ENCODE measurements at regions not wholly inside any gene's neighbourhood (a gene's known extent, or its start where the extent isn't known, plus 50 kb on each side); places are given as distances from the start of the nearest gene placed in this dataset.

DNA sequence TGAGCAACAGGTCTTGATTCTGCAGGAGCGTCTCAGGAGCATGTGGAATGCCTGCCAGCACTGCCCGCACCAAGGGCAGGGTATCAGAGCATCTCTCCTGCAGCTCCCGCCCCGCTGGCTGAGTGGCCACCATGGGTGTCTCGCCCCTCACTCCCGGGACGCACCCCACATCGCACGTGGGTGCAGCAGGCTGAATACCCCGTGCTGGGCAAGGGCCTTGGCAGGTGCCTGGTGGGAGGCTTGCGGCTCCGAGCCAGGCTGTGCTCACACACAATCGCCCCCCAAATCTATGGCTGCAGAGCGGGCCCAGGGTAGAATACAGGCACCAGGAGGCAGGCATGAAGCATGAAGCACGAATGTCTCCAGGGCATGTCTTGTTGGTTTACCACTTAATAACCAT, 103.9 kb upstream of the TMEM132D start:
- Histone ChIP-seq H3K27me3 (ENCODE audit: insufficient read depth) (no peaks in the 10 kb centered on the region), H3K4me2 (no peak overlapping the region), H3K4me1 (ENCODE audit: control insufficient read depth in 1 of 2, insufficient read depth in 2 of 2, low read depth in 1 of 2, low read length in 1 of 2) (no peaks in the 10 kb centered on the region), H2AFZ (ENCODE audit: low read depth) (no peak overlapping the region), H3F3A (replicated peaks; ENCODE audit: insufficient read depth) (no peaks in the 10 kb centered on the region), H3K9me2 (no peaks in the 10 kb centered on the region), H3K4me3 (ENCODE audit: low read depth in 2 of 2, low read length in 1 of 2) (no peak overlapping the region), H3K27ac (ENCODE audit: low read depth in 2 of 2, low read length in 1 of 2) (no peak overlapping the region), H3K79me2 (ENCODE audit: insufficient read depth) (no peaks in the 10 kb centered on the region), H3K9me3 (no peaks in the 10 kb centered on the region), H3K36me3 (replicated peaks in 1 of 2; ENCODE audit: control insufficient read depth in 1 of 2, insufficient read depth in 2 of 2, low read length in 1 of 2) (no peaks in the 10 kb centered on the region), H3K9ac (no peak overlapping the region), H4K20me1 (ENCODE audit: insufficient read depth) (no peaks in the 10 kb centered on the region)
- WGBS (ENCODE audit: low lambda C conversion rate) = 20% methylated on average over 8 of the region's 15 CpGs
- ChIA-PET CTCF (interaction anchor here (2.4 kb wide), 1 partner anchor 18 kb away, joined by 13 read pairs; no protein-coding TSS in a partner anchor), POLR2A (no interaction called here)
- TF ChIP-seq USF1 (IDR thresholded peaks at IDR 0.05; ENCODE audit: borderline replicate concordance, low read depth) = no peak
- TF ChIP-seq, protein P1, sequence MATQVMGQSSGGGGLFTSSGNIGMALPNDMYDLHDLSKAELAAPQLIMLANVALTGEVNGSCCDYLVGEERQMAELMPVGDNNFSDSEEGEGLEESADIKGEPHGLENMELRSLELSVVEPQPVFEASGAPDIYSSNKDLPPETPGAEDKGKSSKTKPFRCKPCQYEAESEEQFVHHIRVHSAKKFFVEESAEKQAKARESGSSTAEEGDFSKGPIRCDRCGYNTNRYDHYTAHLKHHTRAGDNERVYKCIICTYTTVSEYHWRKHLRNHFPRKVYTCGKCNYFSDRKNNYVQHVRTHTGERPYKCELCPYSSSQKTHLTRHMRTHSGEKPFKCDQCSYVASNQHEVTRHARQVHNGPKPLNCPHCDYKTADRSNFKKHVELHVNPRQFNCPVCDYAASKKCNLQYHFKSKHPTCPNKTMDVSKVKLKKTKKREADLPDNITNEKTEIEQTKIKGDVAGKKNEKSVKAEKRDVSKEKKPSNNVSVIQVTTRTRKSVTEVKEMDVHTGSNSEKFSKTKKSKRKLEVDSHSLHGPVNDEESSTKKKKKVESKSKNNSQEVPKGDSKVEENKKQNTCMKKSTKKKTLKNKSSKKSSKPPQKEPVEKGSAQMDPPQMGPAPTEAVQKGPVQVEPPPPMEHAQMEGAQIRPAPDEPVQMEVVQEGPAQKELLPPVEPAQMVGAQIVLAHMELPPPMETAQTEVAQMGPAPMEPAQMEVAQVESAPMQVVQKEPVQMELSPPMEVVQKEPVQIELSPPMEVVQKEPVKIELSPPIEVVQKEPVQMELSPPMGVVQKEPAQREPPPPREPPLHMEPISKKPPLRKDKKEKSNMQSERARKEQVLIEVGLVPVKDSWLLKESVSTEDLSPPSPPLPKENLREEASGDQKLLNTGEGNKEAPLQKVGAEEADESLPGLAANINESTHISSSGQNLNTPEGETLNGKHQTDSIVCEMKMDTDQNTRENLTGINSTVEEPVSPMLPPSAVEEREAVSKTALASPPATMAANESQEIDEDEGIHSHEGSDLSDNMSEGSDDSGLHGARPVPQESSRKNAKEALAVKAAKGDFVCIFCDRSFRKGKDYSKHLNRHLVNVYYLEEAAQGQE (IDR thresholded peaks at IDR 0.05; ENCODE audit: low read depth, low read length) = no peak
- no peak for TF ChIP-seq SMC3 (IDR thresholded peaks at IDR 0.05; ENCODE audit: low read depth, low read length)
- TF ChIP-seq, protein P2, sequence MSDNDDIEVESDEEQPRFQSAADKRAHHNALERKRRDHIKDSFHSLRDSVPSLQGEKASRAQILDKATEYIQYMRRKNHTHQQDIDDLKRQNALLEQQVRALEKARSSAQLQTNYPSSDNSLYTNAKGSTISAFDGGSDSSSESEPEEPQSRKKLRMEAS (IDR thresholded peaks at IDR 0.05; ENCODE audit: low read depth) = no peak
- TF ChIP-seq EZH2phosphoT487 (IDR thresholded peaks at IDR 0.05; ENCODE audit: borderline replicate concordance, low read depth) = no peak
- TF ChIP-seq NFIC (IDR thresholded peaks at IDR 0.05; ENCODE audit: borderline replicate concordance) = no peak
- no peak for TF ChIP-seq MEF2A (IDR thresholded peaks at IDR 0.05; ENCODE audit: borderline replicate concordance, low read depth)
- TF ChIP-seq JUND (IDR thresholded peaks at IDR 0.05) = no peak
- TF ChIP-seq, protein P3, sequence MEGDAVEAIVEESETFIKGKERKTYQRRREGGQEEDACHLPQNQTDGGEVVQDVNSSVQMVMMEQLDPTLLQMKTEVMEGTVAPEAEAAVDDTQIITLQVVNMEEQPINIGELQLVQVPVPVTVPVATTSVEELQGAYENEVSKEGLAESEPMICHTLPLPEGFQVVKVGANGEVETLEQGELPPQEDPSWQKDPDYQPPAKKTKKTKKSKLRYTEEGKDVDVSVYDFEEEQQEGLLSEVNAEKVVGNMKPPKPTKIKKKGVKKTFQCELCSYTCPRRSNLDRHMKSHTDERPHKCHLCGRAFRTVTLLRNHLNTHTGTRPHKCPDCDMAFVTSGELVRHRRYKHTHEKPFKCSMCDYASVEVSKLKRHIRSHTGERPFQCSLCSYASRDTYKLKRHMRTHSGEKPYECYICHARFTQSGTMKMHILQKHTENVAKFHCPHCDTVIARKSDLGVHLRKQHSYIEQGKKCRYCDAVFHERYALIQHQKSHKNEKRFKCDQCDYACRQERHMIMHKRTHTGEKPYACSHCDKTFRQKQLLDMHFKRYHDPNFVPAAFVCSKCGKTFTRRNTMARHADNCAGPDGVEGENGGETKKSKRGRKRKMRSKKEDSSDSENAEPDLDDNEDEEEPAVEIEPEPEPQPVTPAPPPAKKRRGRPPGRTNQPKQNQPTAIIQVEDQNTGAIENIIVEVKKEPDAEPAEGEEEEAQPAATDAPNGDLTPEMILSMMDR (IDR thresholded peaks at IDR 0.05) = no peak
- TF ChIP-seq FOSL2 (IDR thresholded peaks at IDR 0.05; ENCODE audit: borderline replicate concordance, low read depth) = no peak
- DNase-seq = no peak

- Histone ChIP-seq H3K36me3 (replicated peaks in 1 of 2; ENCODE audit: control insufficient read depth in 1 of 2, insufficient read depth in 2 of 2, low read length in 1 of 2) (no peaks in the 10 kb centered on the region), H3K9me3 (no peaks in the 10 kb centered on the region), H3K27me3 (ENCODE audit: insufficient read depth) (no peaks in the 10 kb centered on the region), H4K20me1 (ENCODE audit: insufficient read depth) (no peaks in the 10 kb centered on the region), H3F3A (replicated peaks; ENCODE audit: insufficient read depth) (no peaks in the 10 kb centered on the region), H3K4me1 (ENCODE audit: control insufficient read depth in 1 of 2, insufficient read depth in 2 of 2, low read depth in 1 of 2, low read length in 1 of 2) (no peaks in the 10 kb centered on the region), H3K9ac (no peak overlapping the region), H3K79me2 (ENCODE audit: insufficient read depth) (no peaks in the 10 kb centered on the region), H3K9me2 (no peaks in the 10 kb centered on the region), H3K27ac (ENCODE audit: low read depth in 2 of 2, low read length in 1 of 2) (no peak overlapping the region), H2AFZ (ENCODE audit: low read depth) (no peak overlapping the region), H3K4me2 (no peak overlapping the region), H3K4me3 (ENCODE audit: low read depth in 2 of 2, low read length in 1 of 2) (no peak overlapping the region)
- no peak for TF ChIP-seq NFIC (IDR thresholded peaks at IDR 0.05; ENCODE audit: borderline replicate concordance)
- no peak for TF ChIP-seq USF1 (IDR thresholded peaks at IDR 0.05; ENCODE audit: borderline replicate concordance, low read depth)
- no peak for TF ChIP-seq RAD21 (IDR thresholded peaks at IDR 0.05; ENCODE audit: low read length)
- TF ChIP-seq TAF1 (IDR thresholded peaks at IDR 0.05; ENCODE audit: borderline replicate concordance, low read depth, low read length) = no peak
- TF ChIP-seq SIN3A (IDR thresholded peaks at IDR 0.05; ENCODE audit: borderline replicate concordance, low read depth, low read length) = no peak
- TF ChIP-seq, protein P4, sequence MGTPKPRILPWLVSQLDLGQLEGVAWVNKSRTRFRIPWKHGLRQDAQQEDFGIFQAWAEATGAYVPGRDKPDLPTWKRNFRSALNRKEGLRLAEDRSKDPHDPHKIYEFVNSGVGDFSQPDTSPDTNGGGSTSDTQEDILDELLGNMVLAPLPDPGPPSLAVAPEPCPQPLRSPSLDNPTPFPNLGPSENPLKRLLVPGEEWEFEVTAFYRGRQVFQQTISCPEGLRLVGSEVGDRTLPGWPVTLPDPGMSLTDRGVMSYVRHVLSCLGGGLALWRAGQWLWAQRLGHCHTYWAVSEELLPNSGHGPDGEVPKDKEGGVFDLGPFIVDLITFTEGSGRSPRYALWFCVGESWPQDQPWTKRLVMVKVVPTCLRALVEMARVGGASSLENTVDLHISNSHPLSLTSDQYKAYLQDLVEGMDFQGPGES (IDR thresholded peaks at IDR 0.05; ENCODE audit: low read depth, low read length) = no peak
- TF ChIP-seq GABPA (IDR thresholded peaks at IDR 0.05; ENCODE audit: low read depth) = no peak
- no peak for TF ChIP-seq MEF2A (IDR thresholded peaks at IDR 0.05; ENCODE audit: borderline replicate concordance, low read depth)
- TF ChIP-seq FOXM1 (IDR thresholded peaks at IDR 0.05; ENCODE audit: low read depth) = no peak
- TF ChIP-seq GATA2 (CRISPR knock-in tag; IDR thresholded peaks at IDR 0.05) = no peak
- TF ChIP-seq, protein P2 (IDR thresholded peaks at IDR 0.05; ENCODE audit: low read depth) = no peak
- no peak for DNase-seq
- 50% methylated on average over 10 of the region's 10 CpGs for WGBS (ENCODE audit: low lambda C conversion rate)
- ChIA-PET CTCF (interaction anchor here (0.7 to 1.1 kb wide), 2 partner anchors 18 to 23 kb away, joined by 3 read pairs; no protein-coding TSS in a partner anchor), POLR2A (no interaction called here)
Measured at GRCh38 chr12:130008241-130008640, 104.4 kb upstream of the TMEM132D start.

All from SK-N-SH (cell line).